ENCODE measurements at regions not wholly inside any gene's neighbourhood (a gene's known extent, or its start where the extent isn't known, plus 50 kb on each side); places are given as distances from the start of the nearest gene placed in this dataset.

DNA sequence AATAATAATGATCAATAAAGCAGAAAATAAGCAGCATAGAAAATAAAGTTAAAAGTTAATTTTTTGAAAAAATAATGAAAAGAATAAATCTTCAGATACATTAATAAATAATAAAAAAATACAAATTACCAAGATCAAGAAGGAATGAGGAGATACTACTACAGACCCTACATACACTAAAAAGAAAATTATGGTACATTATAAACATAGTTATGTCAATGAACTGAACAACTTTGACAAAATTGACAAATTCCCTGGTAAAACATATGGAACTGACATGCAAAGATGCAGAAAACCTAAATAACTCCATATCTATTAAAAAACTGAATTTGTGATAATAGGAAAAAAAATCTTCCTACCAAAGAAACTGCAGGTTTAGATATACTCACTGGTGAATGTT is 456.7 kb downstream of the PMP22 start:
- ChIA-PET CTCF (interaction anchor here (0.9 kb wide), 1 partner anchor 12 kb away, joined by 3 read pairs; no protein-coding TSS in a partner anchor), POLR2A (no interaction called here)
- DNase-seq (ENCODE audit: extremely low spot score): no peak
- no peak for TF ChIP-seq CTCF (IDR thresholded peaks at IDR 0.05; ENCODE audit: control extremely low read depth, extremely low read depth, low read depth, missing control alignments)

- POLR2A ChIA-PET: no interaction called here
- CTCF ChIA-PET: interaction anchor here (2.2 kb wide), 1 partner anchor 20 kb away, joined by 4 read pairs; no protein-coding TSS in a partner anchor
- no peak for TF ChIP-seq CTCF (IDR thresholded peaks at IDR 0.05; ENCODE audit: control extremely low read depth, extremely low read depth, low read depth, missing control alignments)
- DNase-seq (ENCODE audit: extremely low spot score): no peak
Observed at GRCh38 chr17:14805348-14805747, 459.8 kb downstream of the PMP22 start.

- POLR2A ChIA-PET: no interaction called here
- CTCF ChIA-PET: interaction anchor here (1.9 kb wide), 1 partner anchor 10 kb away, joined by 6 read pairs; no protein-coding TSS in a partner anchor
- TF ChIP-seq CTCF (IDR thresholded peaks at IDR 0.05; ENCODE audit: control extremely low read depth, extremely low read depth, low read depth, missing control alignments): no peak
- DNase-seq (ENCODE audit: extremely low spot score): no peak
Observed at GRCh38 chr17:14803826-14804225, 461.3 kb downstream of the PMP22 start.

DNA sequence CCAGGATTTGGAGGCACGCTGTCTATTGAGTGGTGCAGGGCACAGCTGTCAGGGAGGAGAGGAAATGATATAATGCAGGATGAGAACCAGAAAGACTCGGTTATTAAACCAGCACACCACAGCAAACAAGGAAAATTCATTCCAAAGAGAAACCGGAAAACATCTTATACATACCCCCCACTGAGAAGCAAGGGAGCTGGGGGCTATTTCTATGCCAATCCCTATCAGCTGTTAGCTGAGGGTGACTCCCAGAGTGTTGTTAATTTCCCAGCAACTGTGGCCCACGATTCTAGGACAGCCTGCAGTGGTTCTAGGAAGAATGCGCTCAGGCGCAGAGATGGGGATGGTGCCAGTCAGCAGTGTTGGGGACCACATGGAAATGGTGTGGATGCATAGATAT is 467.3 kb downstream of the PMP22 start:
- no peak for TF ChIP-seq CTCF (IDR thresholded peaks at IDR 0.05; ENCODE audit: control extremely low read depth, extremely low read depth, low read depth, missing control alignments)
- POLR2A ChIA-PET: no interaction called here

DNA sequence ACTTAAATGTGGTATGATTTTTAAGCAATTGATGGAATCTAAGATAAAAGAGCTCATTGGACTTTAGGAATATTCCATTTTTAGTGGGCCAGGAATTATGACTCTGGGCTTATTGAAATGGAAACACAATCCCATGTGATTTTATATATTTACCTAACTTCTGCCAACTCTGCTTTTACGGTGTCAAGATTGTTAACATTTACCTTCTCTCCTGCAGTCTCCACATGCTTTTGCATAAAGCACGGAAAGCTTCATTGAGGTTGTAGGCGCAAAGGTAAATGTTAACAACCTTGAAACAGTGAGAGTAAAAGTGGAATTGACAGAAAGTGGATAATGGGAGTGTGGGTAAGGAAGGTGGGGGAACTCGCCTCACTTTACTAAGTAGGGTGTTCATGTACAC is 468.1 kb downstream of the PMP22 start:
- ChIA-PET CTCF (interaction anchor here (1.2 to 1.6 kb wide), 2 partner anchors 11 to 12 kb away, joined by 3 to 7 read pairs; no protein-coding TSS in a partner anchor), POLR2A (no interaction called here)
- no peak for TF ChIP-seq CTCF (IDR thresholded peaks at IDR 0.05; ENCODE audit: control extremely low read depth, extremely low read depth, low read depth, missing control alignments)
- no peak for DNase-seq (ENCODE audit: extremely low spot score)

More for the DNA sequence above, 467.3 kb downstream of the PMP22 start:
- CTCF ChIA-PET: no interaction called here
- no peak for DNase-seq (ENCODE audit: extremely low spot score)

- no peak for DNase-seq (ENCODE audit: extremely low spot score)
- CTCF ChIA-PET: interaction anchor here (0.8 kb wide), 1 partner anchor 10 kb away, joined by 3 read pairs; no protein-coding TSS in a partner anchor
- no peak for TF ChIP-seq CTCF (IDR thresholded peaks at IDR 0.05; ENCODE audit: control extremely low read depth, extremely low read depth, low read depth, missing control alignments)
- POLR2A ChIA-PET: no interaction called here
Observed at GRCh38 chr17:14794961-14795360, 470.2 kb downstream of the PMP22 start.

GRCh38 chr17:14793237-14793636 is 471.9 kb downstream of the PMP22 start:
- TF ChIP-seq CTCF (IDR thresholded peaks at IDR 0.05; ENCODE audit: control extremely low read depth, extremely low read depth, low read depth, missing control alignments): no peak
- CTCF ChIA-PET: no interaction called here
- POLR2A ChIA-PET: no interaction called here
- no peak for DNase-seq (ENCODE audit: extremely low spot score)
